ENCODE measurements at regions not wholly inside any gene's neighbourhood (a gene's known extent, or its start where the extent isn't known, plus 50 kb on each side); places are given as distances from the start of the nearest gene placed in this dataset.

- peaks cover 2% of the 10 kb centered on the region for H3K9me3 Mint-ChIP-seq
Observed at GRCh38 chr9:88723751-88724150, 188.8 kb downstream of the NXNL2 start.

DNA sequence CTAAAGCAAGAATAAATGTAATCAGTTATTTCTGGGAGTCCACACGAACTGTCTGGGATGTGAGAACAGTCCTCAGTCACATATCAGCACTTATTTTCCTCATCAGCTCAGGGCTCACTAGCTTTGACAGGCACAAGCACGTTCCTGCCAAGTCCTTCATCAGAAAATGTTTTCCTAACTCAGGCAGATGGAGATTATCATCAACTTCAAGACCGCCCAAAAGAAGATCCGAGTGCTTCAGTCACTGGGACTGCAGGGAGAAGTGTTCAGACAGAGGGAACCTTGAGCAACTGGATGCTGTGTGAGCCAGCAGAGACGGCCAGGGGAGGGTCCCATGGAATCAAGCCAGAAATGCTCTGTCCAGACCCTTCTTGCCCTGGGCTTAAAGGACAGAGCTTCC is 189.4 kb downstream of the NXNL2 start:
- Mint-ChIP-seq H3K9me3 (peaks cover 4% of the 10 kb centered on the region), H3K27ac (no peak overlapping the region), H3K4me1 (no peaks in the 10 kb centered on the region), H3K27me3 (no peaks in the 10 kb centered on the region), H3K4me3 (no peak overlapping the region), H3K36me3 (no peaks in the 10 kb centered on the region)
- DNase-seq (ENCODE audit: low spot score in 2 of 2) (no peak), ATAC-seq (ENCODE audit: low read depth) (no peak)

More at GRCh38 chr9:88723751-88724150, 188.8 kb downstream of the NXNL2 start:
- DNase-seq (ENCODE audit: low spot score in 2 of 2) (no peak), ATAC-seq (ENCODE audit: low read depth) (no peak)
- no peaks in the 10 kb centered on the region for H3K4me1 Mint-ChIP-seq
- no peaks in the 10 kb centered on the region for H3K27me3 Mint-ChIP-seq
- H3K36me3 Mint-ChIP-seq: no peaks in the 10 kb centered on the region
- no peak overlapping the region for H3K27ac Mint-ChIP-seq
- H3K4me3 Mint-ChIP-seq: no peak overlapping the region

DNA sequence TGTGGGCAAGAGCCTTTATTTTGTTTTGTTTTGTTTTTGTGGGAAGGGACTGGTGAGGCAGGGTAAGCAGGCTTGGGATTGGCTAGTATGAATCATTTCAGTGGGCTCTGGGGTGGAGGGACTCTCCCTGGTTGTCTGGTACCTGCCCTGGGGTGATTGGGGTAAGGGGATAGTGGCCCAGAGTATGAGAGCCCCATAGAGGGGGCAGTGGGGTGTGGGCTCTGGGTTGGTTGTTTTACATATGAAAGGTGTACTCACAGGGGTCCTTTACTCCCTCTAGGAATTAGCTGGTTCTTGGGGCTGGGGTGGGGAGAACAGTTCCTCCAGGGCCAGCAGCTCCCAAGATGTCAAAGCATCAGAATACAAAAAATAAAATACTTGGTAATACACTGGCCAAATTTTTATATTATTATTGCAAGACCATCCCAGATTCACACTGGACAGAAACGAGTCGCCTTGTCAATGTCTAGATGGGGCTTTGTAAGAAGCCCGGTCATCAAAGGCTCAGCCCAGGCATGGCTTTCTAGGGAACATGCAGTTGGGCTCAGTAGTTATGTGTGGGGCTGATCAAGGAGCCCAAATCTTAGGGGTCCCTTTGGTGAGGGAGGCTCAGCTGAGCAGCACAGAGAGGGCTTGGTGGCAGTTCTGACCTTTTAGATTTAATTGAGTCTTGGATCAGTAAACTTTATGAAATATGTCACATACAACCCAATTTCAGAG is 190.5 kb downstream of the NXNL2 start:
- no peak for DNase-seq (ENCODE audit: low spot score in 2 of 2)
- no peaks in the 10 kb centered on the region for H3K27me3 Mint-ChIP-seq
- H3K9me3 Mint-ChIP-seq: peaks cover 8% of the 10 kb centered on the region
- no peaks in the 10 kb centered on the region for H3K4me1 Mint-ChIP-seq
- ATAC-seq (ENCODE audit: low read depth): no peak
- H3K4me3 Mint-ChIP-seq: no peak overlapping the region
- no peak overlapping the region for H3K27ac Mint-ChIP-seq
- H3K36me3 Mint-ChIP-seq: no peaks in the 10 kb centered on the region

DNA sequence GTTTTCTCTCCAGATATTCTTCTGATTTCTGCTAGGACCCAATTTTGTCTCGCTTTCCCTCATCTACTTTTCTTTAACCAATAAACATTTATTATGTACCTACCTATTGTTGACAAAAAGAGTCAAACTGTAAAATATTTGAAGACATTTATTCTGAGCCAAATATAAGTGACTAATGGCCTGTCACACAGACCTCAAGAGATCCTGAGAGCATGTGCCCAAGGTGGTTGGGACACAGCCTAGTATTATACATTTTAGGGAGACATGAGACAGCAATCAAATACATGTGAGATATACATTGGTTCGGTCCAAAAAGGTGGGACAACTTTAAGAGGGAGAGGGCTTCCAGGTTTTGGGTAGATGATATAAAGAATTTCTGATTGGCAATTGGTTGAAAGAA is 191.8 kb downstream of the NXNL2 start:
- peaks cover 14% of the 10 kb centered on the region for H3K9me3 Mint-ChIP-seq
- peaks cover 2% of the 10 kb centered on the region for H3K27me3 Mint-ChIP-seq
- no peak overlapping the region for H3K27ac Mint-ChIP-seq

GRCh38 chr9:88730780-88731179 is 195.8 kb downstream of the NXNL2 start:
- DNase-seq (ENCODE audit: low spot score in 2 of 2) (no peak), ATAC-seq (ENCODE audit: low read depth) (no peak)
- H3K27ac Mint-ChIP-seq: no peak overlapping the region
- H3K4me3 Mint-ChIP-seq: no peak overlapping the region
- no peaks in the 10 kb centered on the region for H3K4me1 Mint-ChIP-seq
- peaks cover 2% of the 10 kb centered on the region for H3K27me3 Mint-ChIP-seq
- H3K9me3 Mint-ChIP-seq: peaks cover 14% of the 10 kb centered on the region
- no peaks in the 10 kb centered on the region for H3K36me3 Mint-ChIP-seq

More for the DNA sequence above, 191.8 kb downstream of the NXNL2 start:
- DNase-seq (ENCODE audit: low spot score in 2 of 2) (no peak), ATAC-seq (ENCODE audit: low read depth) (no peak)
- no peaks in the 10 kb centered on the region for H3K36me3 Mint-ChIP-seq
- no peaks in the 10 kb centered on the region for H3K4me1 Mint-ChIP-seq
- H3K4me3 Mint-ChIP-seq: no peak overlapping the region

DNA sequence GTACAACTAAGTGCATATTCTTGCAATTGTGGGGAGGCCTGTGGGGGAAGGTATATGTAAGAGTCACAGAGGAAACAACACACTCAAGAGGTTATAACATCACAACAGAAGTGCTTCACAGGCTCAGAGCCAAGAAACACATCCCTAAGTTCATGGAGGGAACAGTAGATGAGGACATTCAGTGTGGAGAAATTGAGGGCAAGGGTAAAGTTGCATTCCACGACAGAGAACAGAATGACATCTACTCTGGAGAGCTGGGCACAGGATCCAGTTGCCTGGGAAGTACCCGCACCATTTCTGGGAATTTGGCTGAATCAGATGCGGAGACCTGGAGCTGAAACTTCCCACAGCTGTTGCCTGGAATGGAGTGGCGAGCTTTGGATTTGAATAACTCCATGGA is 197.2 kb downstream of the NXNL2 start:
- Mint-ChIP-seq H3K4me1 (no peaks in the 10 kb centered on the region), H3K27me3 (peaks cover 2% of the 10 kb centered on the region), H3K4me3 (no peak overlapping the region), H3K27ac (no peak overlapping the region), H3K9me3 (peaks cover 14% of the 10 kb centered on the region), H3K36me3 (no peaks in the 10 kb centered on the region)
- DNase-seq (ENCODE audit: low spot score in 2 of 2) (no peak), ATAC-seq (ENCODE audit: low read depth) (no peak)

DNA sequence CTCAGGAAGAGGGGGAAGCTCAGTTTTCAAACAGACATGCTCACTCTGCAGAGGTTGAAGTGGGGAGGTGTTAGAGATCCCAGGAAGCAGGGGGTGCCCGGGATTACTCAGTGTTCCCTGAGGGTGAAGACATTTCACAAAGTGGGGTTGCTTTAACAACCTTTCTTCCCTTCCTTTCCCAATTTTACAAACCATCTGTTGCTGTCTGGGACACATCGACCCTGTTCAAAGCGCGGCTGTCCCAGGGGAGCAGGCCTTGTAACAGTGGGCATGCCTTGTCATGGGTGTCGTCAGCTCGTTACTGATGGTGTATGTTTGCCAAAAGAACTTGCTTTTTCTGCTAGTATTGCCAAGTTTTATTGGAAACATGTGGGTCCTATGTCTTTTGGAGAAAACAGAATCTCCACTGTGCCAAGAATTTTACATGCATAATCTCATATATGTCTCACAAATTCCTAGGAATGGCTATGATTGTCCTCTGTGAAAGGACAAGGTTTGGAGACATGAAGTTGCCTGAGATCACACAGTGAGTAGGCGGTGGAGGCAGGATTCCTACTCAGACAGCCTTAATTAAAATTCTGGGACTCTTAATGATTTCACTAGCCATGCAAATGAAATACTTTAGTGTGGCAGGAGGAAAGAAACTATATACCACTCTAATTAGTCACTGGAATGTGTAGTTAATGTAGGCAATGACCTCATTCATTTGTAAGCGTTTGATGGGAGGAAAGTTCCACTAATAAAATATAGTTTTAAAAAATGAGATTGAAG is 198.9 kb downstream of the NXNL2 start:
- no peak overlapping the region for H3K4me3 Mint-ChIP-seq
- H3K9me3 Mint-ChIP-seq: peaks cover 12% of the 10 kb centered on the region
- ATAC-seq (ENCODE audit: low read depth) (no peak), DNase-seq (ENCODE audit: low spot score in 2 of 2) (no peak)
- H3K27ac Mint-ChIP-seq: no peak overlapping the region
- H3K4me1 Mint-ChIP-seq: no peaks in the 10 kb centered on the region
- H3K27me3 Mint-ChIP-seq: peaks cover 2% of the 10 kb centered on the region
- H3K36me3 Mint-ChIP-seq: no peaks in the 10 kb centered on the region

GRCh38 chr9:88734527-88734926 is 199.5 kb downstream of the NXNL2 start:
- H3K27me3 Mint-ChIP-seq: peaks cover 2% of the 10 kb centered on the region
- peaks cover 10% of the 10 kb centered on the region for H3K9me3 Mint-ChIP-seq

DNA sequence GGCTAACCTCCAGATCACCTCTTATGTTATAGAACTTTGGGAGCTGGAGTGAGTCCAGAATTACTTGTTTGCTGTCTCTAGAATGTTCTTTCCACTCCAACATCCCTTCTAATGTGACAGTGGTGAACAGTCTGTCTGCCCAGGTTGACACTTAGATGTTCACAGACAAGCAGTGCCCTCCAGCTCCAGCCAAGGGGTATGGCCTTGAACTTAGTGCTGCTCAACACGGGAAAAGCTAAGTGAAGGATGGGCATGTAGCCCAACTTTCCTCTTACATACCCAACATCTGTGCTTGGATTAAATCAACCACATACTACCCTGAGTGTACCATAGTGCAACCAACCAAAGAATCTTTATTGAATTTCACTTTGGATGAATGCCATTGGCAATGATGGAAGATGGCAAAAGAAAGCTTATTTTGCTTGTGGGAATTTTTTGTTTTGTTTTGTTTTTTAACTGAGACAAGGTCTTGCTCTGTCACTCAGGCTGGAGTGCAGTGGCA is 201.2 kb downstream of the NXNL2 start:
- Mint-ChIP-seq H3K4me3 (no peak overlapping the region), H3K4me1 (no peaks in the 10 kb centered on the region), H3K27me3 (no peaks in the 10 kb centered on the region), H3K9me3 (no peaks in the 10 kb centered on the region), H3K36me3 (no peaks in the 10 kb centered on the region), H3K27ac (no peak overlapping the region)
- DNase-seq (ENCODE audit: low spot score in 2 of 2) (no peak), ATAC-seq (ENCODE audit: low read depth) (no peak)

More at GRCh38 chr9:88734527-88734926, 199.5 kb downstream of the NXNL2 start:
- H3K4me1 Mint-ChIP-seq: no peaks in the 10 kb centered on the region
- DNase-seq (ENCODE audit: low spot score in 2 of 2) (no peak), ATAC-seq (ENCODE audit: low read depth) (no peak)
- H3K36me3 Mint-ChIP-seq: no peaks in the 10 kb centered on the region
- H3K4me3 Mint-ChIP-seq: no peak overlapping the region
- no peak overlapping the region for H3K27ac Mint-ChIP-seq

DNA sequence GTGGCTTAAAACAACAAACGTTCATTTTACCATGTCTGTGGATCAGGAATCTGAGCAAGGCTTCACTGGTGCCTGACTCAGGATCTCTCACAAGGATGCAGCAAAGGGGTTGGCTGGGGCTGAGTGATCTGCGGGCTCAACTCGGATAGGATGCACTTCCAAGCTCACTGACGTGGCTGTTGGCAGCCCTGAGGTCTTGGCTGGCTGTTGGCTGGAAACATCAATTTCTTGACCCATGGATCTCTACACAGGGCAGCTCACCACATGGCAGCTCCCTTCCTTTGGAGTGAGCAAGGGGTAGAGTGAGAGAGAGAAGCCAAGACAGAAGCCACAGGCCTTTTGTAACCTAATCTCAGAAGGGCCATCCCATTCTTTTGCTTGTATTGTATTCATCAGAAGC is 202.1 kb downstream of the NXNL2 start:
- no peaks in the 10 kb centered on the region for H3K9me3 Mint-ChIP-seq
- H3K4me1 Mint-ChIP-seq: no peaks in the 10 kb centered on the region
- ATAC-seq (ENCODE audit: low read depth) (no peak), DNase-seq (ENCODE audit: low spot score in 2 of 2) (no peak)
- H3K36me3 Mint-ChIP-seq: no peaks in the 10 kb centered on the region
- H3K27ac Mint-ChIP-seq: no peak overlapping the region
- H3K4me3 Mint-ChIP-seq: no peak overlapping the region
- no peaks in the 10 kb centered on the region for H3K27me3 Mint-ChIP-seq

DNA sequence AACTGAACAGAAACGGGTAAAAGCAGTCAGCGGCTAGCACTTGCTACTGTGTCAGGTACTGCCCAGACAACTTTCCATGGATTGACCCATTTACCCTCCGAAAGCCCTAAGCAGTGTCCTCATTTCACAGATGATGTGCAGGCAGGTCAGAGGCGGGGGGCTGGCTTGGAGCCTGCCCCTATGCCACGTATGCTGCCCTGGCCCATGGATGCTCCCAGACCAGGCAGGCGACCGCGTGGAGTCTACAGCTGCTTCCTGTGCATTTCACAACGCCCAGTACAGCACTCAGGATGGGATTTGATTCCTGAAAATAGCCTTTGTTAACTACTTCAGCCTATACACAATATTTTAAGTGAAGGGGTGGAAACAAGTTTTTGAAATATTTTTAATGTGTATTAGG is 202.9 kb downstream of the NXNL2 start:
- no peaks in the 10 kb centered on the region for H3K36me3 Mint-ChIP-seq
- H3K9me3 Mint-ChIP-seq: no peaks in the 10 kb centered on the region
- no peaks in the 10 kb centered on the region for H3K4me1 Mint-ChIP-seq
- H3K27ac Mint-ChIP-seq: no peak overlapping the region
- H3K4me3 Mint-ChIP-seq: no peak overlapping the region
- no peaks in the 10 kb centered on the region for H3K27me3 Mint-ChIP-seq
- DNase-seq (ENCODE audit: low spot score in 2 of 2): no peak
- no peak for ATAC-seq (ENCODE audit: low read depth)

DNA sequence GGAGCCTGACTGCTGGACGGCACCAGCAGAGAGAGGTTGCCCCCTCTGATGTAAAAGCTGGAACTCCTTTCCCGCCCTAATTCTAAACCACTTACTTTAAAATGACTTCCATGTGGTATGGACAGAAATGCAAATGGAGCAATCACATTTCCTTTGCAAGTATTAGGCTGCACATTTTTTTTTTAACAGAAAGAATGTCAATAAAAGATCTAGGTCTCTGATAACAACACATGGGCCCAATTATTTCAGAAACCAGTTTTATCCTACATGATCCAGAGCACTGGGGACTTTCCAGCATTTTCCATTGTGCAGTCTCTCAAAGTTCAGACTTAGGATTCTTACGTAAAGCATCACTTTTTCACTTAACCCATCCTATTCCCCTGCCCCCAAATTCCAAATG is 203.7 kb downstream of the NXNL2 start:
- no peak for DNase-seq (ENCODE audit: low spot score in 2 of 2)
- H3K36me3 Mint-ChIP-seq: no peaks in the 10 kb centered on the region
- H3K4me3 Mint-ChIP-seq: no peak overlapping the region
- no peaks in the 10 kb centered on the region for H3K9me3 Mint-ChIP-seq
- ATAC-seq (ENCODE audit: low read depth): no peak
- no peaks in the 10 kb centered on the region for H3K4me1 Mint-ChIP-seq
- H3K27me3 Mint-ChIP-seq: no peaks in the 10 kb centered on the region
- no peak overlapping the region for H3K27ac Mint-ChIP-seq

GRCh38 chr9:88739373-88739772 is 204.4 kb downstream of the NXNL2 start:
- Mint-ChIP-seq H3K4me1 (no peaks in the 10 kb centered on the region), H3K36me3 (no peaks in the 10 kb centered on the region), H3K27me3 (no peaks in the 10 kb centered on the region), H3K4me3 (no peak overlapping the region), H3K27ac (no peak overlapping the region), H3K9me3 (no peaks in the 10 kb centered on the region)
- no peak for DNase-seq (ENCODE audit: low spot score in 2 of 2)
- ATAC-seq (ENCODE audit: low read depth): no peak

DNA sequence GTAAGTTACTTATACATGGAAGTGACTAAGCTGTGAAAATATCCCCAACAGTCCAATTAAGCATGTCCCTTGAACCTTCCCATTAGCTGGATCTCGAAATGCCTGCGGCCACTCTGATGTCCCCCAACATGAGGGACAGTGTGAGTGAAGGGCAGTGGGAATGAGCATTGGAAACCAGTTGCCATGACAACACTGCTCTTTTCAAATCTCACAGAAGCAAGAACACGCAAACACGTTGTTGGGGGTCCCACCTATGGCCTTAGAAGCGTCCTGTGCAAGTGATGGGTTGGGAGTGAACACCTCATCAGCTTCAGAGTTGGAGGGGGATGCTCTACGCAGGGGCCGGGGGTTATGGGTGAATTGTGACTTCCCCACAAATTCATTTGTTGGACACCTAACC is 205.9 kb downstream of the NXNL2 start:
- Mint-ChIP-seq H3K27ac (no peak overlapping the region), H3K4me1 (no peaks in the 10 kb centered on the region), H3K36me3 (no peaks in the 10 kb centered on the region), H3K9me3 (no peaks in the 10 kb centered on the region), H3K27me3 (peaks cover under 1% of the 10 kb centered on the region), H3K4me3 (no peak overlapping the region)
- no peak for ATAC-seq (ENCODE audit: low read depth)
- DNase-seq (ENCODE audit: low spot score in 2 of 2): no peak
